HG03108 (cell line): ENCODE measurements at regions not wholly inside any gene's neighbourhood (a gene's known extent, or its start where the extent isn't known, plus 50 kb on each side); places are given as distances from the start of the nearest gene placed in this dataset.

Experiments
- ATAC-seq: cut with Tn5 transposase; IDR thresholded peaks from one replicate; pipeline ENCODE4 v1.9.1; 2021; ENCODE audit warnings: moderate library complexity; ENCODE audit not compliant: unreplicated experiment

DNA sequence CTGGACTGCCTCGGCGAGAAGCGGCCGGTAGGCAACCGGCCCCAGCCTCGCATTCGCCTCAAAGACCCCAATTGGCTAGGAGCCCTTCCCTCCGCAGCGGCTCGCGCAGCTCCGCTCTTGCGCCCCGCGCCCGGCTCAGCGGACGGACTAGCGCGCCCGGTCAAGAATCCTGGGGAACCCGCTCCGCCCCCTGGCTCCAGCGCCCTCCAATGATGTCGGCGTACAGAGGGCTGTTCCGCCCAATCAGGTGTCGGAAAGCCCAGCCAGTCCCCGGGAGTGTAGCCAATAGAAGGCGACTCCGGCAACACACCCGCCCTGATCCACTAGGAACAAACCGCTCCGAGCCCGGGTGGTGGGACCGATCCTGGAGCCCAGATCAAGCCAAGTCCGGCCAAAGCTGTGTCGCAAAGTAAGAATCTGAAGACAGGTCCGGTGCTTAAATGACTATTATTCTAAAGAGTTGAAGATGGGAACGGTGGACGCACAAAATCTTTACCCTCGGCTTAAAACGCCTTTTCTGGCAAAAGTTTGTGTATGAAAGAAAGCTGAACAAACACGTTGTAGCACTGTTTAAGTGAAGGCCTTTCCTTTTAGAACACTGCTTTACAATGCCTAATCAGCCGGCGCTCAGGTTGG is 132.2 kb downstream of the OGFRL1 start:
- peak; percentile 95 for ATAC-seq

DNA sequence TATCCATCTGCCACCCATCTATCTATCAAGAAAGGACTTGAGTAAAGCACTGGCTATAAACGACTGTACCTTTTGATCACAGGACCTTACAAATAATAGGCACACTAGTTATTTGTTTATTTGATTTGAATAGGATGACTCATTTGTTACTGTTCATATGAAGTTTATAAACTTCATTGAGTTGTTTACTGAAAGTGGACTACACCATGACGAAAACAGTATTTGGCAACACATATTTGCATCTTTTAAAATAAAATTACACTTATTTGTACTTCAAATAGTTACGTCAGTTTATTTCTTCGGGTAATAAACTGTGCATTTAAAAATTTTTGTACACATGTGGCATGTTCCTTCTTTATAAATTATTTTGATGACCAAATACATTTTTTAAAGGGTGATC is 133.0 kb downstream of the OGFRL1 start:
- ATAC-seq: no peak

DNA sequence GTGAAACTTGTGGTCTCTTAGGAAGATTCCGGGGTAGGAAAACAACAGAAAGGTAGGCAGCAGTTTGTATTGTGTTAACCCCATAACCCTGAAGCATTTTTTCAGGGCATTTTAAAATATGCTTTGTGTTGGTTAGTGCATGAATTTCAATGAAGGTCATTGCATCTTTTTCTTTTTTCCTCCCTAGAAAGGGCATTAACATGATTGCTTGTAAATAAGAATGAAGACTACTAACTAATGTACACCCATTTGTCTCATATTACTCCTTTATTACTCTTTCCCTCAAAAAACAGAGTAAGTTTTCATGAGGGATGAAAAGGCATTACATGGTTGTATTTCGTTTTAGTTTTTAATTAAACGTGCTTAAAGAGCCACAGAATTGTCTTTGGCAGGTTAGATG is 141.4 kb downstream of the OGFRL1 start:
- no peak for ATAC-seq

DNA sequence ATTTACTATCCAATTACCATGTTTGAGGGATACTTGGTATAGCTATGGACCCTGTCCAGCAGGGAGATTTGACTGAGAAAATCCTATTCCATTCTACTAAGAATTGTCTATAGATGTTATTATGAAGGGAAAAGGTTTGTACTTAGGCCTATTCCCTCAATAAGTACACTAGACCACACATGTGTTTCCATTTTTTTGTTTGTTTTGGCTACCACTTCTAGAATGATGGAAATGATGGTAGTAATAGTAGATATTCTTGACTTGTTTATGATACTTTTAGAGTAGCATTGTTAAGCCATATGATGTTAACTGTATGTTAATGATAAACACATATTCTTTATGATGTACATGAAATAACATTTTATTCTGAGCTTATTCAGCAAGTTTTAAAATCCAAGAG is 144.8 kb downstream of the OGFRL1 start:
- no peak for ATAC-seq

DNA sequence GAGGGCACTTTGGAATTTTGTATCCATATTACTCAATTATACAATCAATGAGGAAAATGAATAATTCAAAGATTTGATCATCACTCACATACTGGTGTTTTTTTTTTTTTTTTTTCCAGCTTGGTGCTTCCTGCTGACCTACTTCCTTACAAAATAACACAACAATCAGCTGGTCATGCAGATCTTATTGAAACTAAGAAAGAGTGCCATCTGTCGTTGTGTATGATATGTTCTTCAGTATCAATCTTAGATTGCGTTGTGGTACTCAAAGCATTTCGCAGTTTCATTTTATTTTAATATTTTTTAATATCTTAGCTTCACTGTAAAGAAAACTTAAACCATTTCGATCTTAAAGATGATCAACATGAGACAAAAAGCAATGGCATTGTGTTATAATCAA is 155.6 kb downstream of the OGFRL1 start:
- ATAC-seq: no peak

DNA sequence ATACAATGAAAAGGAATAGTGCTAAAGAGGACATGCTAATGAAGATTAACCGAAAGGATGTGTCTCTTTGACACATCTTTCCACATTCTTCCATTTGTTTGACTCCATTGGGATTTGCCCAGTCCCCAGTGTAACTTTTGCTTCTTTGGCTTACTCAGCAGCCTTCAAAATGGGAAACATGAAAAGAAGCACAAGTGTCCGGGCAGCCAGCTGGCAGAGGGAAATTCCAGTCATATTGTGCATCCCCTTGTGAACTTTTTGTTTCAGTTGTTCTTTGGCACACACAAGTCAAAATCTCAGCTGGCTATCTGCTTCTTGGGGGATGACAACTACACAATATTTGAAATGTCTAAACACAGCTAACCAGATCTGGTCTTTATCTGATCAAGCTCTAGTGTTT is 157.4 kb downstream of the OGFRL1 start:
- no peak for ATAC-seq

DNA sequence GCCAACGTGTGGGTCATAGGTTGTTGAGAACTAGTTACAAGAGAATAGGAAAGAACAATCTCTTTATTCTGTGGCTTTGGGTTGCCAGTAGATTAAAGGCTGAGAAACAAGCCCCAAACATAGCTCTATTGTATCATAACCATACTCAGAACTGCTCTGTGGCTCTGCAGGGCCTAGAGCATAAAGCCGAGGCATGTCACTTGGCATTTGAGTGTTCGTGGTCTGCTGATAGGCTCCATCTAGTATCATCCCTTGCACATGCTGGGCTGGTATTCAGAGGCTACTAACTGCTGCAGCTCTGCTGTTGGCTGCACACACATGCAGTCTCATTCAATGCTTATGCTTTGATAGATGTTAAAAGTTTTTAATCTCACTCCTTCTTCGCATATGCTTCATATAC is 157.9 kb downstream of the OGFRL1 start:
- ATAC-seq: no peak

DNA sequence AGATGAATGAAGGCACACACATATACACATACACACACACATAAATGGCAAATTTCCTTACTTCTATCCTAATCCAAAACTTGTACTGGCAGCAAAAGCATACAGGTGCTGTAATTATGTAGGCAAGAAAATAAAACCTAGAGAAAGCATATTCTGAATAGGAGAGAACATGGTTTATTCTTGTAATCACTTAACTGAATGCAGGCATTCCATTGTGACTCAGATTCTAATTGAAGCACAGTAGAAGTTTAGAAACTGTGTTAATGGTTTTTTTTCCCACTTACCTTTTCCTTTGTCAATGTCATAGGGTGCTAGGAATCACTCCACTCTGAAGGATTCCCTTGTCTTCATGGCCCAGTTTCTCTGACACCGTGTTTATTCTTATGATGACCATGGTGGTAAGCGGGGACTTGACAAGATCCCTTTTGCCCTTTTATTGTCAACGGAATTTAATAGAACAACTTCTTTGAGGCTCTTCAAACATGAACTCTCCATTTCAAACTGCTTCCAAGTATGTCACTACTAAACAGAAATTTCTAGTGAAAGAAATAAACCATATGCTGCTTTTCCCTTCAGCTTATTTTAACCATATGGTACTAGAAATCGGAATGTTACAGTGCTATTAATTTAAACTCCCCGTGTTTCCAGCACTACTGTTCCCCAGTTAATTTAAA is 164.2 kb downstream of the OGFRL1 start:
- no peak for ATAC-seq

DNA sequence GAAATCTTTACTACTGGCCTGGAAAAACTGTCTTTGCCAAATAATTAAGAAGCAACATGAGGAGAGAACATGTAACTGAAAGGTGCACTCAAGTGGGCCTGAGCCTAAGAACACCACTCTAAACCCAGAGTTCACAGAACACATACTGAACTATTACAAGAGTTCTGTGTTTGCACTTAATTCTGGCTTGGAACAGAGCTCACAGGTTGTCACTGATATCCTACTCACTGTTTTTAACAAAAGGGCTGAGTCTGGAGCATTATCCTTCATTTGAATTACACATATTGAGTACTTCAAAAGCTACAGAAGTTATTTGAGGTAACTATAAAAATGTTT is 164.7 kb downstream of the OGFRL1 start:
- ATAC-seq: no peak

DNA sequence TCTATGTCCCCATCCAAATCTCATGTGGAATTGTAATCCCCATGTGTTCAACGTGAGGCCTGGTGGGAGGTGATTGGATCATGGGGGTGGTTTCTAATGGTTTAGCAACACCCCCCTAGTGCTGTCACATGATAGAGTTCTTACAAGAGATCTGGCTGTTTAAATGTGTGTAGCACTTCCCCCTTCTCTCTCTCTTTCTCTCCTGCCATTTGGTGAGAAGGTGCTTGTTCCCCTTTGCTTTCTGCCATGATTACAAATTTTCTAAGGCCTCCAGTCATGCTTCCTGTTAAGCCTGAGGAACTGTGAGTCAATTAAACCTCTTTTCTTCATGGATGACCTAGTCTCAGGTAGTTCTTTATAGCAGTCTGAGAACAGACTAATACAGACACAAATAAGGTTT is 165.4 kb downstream of the OGFRL1 start:
- no peak for ATAC-seq

DNA sequence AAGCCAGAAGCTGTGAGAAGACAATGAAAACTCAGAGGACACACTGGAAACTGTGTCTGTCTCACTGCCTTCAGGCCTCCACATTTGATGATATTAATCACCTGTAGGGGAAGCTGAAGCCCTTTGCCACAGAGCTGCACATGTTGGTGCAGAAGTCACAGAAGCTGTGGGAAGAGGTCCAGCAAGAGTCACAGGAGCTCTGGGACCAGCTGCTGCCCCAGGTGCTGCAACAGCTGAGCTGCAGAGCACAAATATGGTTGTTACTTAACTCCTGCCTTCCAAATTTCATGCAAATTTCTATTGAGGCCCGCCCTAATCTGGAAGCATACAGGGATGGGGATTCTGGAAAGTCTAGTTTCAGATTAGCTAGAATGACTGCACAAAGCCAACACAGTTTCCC is 169.3 kb downstream of the OGFRL1 start:
- ATAC-seq: no peak

DNA sequence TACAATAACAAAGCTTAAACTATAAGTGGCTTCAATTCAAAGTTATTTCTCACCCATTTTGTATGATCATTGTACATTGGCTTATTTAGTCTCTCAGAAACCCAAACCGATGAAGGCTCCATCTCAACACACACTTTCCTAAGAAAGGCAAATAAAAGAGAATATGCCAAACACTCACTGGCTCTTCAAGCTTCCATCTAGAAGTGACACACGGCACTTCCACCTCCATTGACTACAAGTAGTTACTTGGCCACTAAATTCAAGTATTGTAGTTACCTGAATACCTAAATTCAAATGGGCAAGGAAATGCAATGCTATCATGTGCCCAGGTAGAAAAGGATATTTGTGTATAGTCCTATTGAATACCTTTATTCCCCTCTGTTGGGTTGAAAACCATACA is 170.6 kb downstream of the OGFRL1 start:
- no peak for ATAC-seq

DNA sequence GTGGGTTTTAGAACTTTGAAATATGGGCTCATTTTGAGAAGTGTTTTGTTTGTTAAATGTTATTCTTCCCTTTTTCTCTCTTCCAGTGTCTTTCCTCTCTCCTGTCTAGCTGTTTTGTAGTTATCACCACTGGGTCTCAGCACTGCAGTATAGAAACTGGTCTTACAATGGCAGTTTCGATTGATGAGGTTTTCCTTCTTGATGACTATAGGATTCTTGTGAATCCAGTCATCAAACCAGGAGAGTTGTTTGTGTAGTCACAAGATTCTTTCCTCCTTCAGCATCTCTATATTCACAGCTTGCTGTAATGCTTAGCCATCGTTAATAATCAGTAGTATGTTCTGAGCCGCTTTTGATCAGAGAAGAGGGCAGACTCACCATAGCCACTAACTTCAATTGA is 172.3 kb downstream of the OGFRL1 start:
- ATAC-seq: no peak

DNA sequence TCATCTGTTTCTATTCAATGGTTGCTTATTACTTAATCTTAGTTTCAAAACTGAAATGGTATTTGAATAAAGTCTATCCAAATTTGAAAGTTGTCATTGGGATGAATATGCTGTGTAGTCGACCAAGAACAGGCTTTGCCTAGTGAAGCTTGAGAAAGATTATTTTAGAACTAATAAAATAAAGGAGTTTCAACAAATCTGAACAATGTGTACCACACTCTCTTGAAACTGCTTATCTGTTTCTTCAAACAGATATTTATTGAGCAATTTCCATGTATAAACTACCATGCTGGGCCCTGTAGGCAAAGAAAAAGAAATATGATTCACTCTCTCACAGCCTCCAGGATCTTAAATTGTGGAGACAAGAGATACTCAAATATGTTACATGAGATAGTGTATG is 174.4 kb downstream of the OGFRL1 start:
- no peak for ATAC-seq

DNA sequence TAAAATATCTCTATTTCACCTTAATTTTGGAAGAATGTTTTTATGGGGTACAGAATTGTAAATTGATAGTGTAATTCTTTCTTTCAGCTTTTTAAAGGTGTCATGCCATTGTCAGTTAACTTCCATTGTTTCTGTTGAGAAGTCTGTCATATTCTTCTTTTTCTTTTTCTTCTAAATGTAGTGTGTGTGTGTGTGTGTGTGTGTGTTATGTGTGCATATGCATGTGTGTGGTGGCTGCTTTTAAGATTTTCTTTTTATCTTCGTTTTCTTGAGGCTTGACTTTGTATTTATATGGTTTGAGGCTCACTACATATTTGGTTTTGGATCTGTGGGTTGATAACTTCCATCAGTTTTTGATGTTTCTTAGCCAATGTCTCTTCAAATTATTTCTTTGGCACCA is 176.5 kb downstream of the OGFRL1 start:
- no peak for ATAC-seq

DNA sequence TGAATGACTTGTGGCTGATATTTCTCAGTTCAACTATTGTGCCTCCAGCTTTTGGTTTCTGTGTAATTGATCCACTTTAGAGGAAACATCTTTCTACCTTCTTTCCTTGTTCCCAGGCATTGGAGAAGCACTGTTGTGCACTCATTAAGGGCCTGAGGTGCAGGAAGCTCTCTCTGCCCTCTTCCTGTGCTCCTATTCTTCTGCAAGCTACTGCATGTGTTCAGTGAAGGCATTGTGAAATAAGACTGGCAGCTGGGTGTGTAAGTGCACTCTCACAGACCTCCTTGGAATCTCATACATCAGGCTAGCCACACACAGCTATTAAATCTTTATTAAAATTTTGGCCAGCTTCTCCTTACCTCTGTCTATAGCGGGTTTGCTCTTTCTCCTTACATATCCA is 177.8 kb downstream of the OGFRL1 start:
- no peak for ATAC-seq

DNA sequence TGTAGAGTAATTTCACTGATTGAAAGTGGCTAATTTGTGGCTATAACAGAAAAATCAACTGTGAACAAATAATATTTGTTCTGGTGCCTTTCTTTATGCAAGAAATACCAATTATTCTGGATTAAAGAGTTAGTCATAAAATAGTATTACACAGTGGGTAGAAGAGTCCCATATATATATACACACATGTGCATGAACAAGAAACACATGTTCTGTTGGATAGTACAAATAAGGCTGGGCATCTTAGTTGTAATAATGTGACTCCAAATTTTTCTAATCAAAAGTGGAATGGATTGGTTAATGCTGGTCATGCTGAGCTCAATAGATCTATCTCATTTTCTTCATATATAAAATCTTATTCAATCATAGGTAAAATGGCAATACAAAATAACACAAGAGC is 179.4 kb downstream of the OGFRL1 start:
- ATAC-seq: no peak

DNA sequence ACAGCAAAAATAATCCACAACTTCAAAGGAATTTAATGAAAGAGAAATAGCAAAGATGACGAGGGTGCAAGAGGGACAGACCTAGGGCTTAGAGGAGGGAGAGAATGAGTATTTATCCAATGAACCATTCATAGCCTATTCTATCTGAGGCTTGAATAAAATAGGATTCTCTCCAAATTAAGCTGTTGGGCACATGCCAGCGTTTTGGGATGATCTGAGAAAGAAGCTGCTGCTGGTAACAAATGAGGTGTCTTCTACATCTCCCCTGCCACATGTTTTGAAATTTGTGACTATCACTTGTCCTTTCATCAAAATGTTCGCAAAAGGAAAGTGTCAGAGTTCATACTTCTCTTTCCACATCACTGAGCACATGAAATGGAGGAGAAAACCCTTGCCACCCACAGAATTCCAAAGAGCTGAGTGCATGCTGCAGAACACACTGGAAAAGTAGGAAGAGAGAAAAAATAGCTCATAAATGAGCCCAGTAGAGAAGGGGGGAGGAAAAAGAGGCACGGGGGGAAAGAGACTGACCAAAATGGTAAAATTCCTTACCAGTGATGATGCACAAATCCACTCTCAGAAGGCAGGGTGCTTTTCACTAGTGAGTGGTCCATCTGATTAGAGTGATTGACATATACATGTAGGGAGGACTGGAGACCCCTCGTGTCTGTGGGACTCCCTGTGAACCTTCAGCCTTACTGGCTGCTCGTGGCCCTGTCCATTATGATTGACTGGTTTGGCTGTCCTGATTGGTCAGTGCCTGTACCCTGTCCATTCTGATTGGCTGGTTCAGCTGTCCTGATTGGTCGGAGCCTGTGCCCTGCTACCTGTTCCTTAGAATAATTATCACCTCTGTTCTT is 180.5 kb downstream of the OGFRL1 start:
- ATAC-seq: no peak

DNA sequence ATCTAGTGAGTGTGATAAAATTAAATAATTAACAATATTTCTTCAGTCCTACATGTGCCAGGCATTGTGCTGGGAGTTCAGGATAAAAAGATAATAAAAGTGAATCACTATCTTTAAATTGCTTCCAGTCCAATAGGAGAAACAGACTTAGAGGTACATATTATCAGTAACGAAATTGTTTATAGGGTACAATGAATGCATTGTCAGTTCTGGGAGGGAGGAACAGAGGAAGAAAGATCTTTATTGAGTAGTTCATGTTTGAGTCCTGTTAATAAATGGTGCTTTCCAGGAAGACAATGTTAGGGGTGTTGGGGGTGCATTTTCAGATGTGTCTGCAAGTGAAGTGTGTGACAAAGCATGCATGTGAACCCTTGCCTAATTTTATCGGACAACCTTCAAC is 183.1 kb downstream of the OGFRL1 start:
- ATAC-seq: no peak

DNA sequence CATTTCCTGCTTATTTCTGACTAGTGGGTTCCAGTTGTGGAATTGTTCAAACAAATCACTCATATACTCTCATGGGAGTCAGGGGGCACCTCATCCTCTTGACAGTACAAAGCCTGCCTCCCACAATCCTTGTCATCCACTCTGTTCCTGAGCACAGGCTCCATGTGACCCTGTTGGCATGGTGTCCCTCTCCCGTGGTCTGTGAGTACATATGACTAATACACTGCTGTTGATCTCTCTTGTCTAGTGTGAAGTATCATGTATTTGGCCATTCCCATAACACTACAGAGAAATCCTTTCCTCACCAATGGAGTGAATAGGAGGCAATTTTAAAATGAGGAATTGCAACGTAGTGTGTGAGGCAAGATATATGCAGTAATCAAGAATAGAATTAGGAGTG is 185.3 kb downstream of the OGFRL1 start:
- ATAC-seq: no peak

DNA sequence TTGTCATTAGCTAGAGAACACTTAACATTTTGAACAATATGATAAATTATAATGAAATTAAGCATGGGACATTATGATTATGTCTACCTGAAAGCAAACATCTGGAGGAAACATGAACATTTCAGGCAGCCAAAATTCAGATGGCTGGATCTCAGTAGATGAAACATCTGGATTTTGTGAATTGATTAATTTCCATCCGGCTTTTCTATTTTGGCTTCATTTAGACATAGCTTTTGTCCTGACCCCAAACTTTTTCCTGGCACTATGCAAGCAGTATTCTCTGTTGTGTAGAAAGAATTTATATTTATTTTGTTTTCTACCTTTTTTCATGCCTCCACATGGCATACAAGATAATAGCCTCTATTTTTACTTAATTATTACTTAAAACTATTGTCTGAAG is 186.3 kb downstream of the OGFRL1 start:
- ATAC-seq: no peak

DNA sequence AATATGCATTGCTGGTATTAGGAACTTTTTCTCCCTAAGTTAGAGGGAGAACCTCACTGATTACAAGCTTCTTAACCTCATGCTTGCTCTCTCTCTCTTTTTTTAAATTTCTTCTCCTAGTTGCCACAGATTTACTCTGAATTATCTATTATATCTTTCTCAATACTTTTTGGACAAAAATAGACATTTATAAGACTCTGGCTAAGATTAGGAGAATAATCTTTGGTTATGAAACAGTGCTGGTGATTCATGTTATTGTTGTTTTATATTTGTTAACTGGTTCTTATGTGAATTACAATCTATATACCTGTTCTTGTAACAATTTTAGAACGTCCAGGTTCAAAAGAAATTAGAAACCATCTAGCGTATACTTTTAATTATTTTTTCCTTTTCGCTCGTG is 187.8 kb downstream of the OGFRL1 start:
- ATAC-seq: no peak
